Inferior parietal cortex (tissue), 1 donor: ENCODE measurements at regions not wholly inside any gene's neighbourhood (a gene's known extent, or its start where the extent isn't known, plus 50 kb on each side); places are given as distances from the start of the nearest gene placed in this dataset.
"Not testable (repeated sequence)": the region's sequence is repeated elsewhere in the genome, so short reads cannot be mapped to it uniquely, and the experiment has no call there.

Source experiments
- DNase-seq: peaks from one replicate; pipeline ENCODE4 v3.0.0-alpha.2; 2016; ENCODE audit errors: extremely low spot score

DNA sequence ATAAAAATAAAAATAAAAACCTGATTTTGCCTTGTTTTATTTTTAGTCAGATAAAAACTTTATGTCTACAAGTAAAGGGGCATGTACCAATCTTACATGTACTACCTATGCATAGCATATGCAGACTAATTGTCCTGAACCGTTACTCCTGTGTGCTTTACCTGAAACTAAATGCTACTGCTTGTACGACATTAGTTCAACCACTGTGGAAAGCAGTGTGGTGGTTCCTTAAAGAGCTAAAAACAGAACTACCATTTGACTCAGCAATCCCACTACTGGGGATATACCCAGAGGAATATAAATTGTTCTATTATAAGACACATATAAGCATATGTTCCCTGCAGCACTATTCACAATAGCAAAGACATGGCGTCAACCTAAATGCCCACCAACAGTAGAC, 426.0 kb upstream of the PMFBP1 start:
- no peak for DNase-seq

DNA sequence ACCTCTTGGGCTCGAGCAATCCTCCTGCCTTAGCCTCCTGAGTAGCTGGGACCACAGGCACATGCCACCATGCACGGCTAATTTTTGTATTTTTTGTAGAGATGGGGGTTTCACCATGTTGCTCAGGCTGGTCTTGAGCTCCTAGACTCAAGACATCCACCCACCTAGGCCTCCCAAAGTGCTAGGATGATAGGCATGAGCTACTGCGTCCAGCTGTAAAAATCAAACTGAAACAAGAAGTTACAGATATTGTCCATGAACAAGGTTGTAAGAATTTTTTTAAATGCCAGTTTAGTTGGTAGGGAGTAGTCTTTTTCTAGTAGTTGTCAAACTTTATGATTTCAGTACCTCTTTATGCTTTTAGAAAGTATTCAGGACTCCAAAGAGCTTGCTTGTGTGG, 424.4 kb upstream of the PMFBP1 start:
- DNase-seq = no peak

DNA sequence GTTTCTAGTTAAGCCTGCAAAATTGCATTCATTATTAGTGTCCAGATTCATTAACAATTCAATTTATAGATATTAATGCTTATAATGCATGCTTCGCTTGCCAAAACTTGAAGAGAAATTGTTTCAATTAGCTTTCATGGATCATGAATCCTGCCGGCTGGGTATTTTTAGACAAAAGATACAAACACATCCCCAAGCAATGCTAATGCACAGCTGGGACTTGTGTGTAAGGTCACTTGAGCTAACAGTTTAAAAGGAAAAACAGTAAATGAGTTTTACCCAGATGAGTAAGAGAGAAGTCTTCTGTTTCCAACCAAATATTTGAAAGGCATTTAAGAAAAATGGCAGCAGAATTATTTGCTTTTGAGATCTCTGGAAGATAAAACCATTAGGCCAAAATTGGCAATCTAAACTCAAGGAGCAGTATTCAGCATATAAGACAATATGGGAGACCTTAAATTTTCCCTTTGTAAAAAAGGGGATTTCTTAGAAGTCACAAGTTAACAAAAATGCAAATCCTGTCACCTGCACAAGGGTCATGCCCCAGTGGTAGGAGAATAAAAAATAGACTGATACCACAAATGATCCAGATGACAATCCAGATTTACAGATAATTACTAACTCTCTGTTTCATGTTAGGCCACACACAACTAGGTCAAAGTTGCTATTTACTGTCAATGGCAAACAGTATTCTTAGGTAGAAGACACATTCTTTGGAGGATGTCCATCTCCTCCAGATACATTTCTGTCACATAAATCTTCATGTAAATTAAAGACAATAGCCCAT, 418.4 kb upstream of the PMFBP1 start:
- DNase-seq = no peak

DNA sequence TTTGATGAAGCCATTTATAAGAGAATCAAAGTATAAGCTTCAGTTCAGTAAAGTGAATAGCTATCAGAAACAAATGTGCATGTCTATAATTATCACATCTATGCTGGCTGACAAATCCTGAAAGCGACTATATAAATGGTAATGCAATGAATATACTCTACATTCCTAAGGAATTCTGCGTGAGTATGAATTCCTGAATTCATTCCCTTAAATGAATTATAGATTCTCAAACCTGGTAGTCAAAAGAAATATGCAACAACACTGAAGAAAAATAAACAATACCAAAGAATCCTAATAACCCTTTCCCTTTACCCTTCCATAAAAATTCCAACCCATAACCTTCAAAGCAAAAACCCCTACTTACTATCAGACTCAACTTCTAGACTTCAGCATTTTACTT, 416.6 kb upstream of the PMFBP1 start:
- no peak for DNase-seq

DNA sequence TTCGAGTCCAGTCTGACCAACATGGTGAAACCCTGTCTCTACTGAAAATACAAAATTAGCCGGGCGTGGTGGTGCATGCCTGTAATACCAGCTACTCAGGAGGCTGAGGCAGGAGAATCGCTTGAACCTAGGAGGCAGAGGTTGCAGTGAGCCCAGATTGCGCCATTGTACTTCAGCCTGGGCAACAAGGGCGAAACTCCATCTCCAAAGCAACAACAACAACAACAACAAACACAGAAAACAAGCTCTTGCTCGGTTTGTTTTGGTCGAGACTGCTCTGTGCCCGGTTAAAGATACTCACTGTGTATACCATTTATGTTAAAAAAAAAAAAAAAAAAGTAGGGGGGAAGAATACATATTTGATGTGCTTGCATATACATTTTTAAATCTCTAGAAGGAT, 406.1 kb upstream of the PMFBP1 start:
- not testable (repeated sequence) for DNase-seq

DNA sequence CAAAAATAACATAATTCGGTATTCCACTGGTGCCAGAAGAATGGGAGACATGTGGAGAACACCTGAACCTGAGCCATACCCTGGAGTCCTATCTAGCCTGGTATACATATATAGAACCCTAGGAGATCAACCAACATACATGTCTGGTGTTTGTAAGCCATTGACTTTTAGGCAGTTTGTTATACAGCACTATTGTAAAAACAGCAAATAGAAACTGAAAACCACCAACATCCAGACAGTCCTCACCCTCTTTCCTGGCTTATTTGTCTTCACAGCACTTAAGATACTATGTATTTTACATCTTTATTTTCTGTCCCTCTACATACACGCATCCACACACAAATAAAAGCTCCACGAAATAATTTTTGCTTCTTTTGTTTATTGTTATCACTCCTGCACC, 404.2 kb upstream of the PMFBP1 start:
- no peak for DNase-seq

DNA sequence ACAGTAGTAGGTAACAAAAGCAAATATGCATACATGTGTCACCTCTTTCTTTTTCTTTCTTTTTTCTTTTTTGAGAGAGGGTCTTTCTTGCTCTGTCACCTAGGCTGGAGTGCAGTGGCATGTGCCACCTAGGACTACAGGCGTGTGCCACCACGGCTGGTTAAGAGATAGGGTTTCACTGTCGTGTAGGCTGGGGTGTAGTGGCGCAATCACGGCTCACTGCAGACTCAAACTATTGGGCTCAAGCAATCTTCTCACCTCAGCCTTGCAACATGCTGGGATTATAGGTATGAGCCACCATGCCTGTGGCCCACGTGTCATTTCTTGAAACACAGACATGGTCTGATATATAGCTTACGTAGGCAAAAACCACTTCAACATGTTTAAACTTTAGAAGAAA, 397.7 kb upstream of the PMFBP1 start:
- no peak for DNase-seq

DNA sequence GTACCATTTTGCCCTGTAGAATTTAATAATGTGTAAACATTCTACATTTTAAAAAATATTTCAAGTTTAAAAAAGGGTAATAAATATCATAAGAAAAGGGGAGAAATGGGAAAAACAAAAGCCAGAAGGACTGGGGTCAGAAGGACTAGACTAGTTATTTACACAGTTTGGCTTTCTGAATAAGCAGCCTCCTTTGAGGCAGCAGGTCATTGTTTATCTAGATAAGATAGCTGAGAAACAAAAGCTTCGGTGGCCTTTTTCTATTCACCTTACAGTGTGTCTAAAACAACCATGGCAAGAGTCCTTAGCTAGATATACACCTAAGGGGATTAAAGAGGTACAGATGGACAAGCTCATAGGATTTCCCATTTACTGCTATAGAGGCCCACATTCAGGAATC, 396.5 kb upstream of the PMFBP1 start:
- DNase-seq = no peak

DNA sequence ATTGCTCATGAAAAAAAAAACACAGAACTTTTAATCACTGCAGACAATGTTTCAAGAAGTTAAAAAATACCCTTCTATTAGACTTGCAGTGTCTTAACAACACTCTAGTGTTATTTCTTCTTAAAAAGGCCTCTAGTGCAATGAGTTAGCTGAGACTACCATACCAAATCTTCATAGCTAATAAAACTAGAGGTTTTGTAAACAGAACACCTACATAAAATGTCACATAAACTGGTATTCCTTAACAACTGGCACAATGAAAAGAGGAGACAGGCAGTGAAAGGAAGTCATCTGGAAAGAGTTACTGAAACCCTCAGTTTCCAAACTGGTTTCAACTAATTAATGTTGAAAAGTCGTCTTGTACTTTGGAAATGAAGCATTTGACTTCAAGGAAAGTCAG, 394.2 kb upstream of the PMFBP1 start:
- no peak for DNase-seq

DNA sequence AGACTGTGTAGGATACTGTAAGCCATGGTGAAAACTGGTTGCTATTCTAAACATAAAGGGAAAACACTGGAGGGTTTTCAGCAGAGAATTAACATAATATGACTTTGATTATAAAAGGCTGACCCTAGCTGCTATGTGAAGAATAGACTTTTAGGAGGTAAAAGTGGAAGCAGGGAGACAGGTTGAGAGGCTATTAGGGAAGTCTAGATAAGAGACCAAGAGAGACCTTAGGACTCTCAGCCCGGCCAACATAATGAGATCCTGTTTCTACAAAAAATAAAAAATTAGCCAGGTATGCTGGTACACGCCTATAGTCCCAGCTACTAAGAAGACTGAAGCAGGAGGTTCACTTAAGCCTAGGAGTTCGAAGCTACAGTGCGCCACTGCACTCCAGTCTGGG, 393.2 kb upstream of the PMFBP1 start:
- DNase-seq = no peak

DNA sequence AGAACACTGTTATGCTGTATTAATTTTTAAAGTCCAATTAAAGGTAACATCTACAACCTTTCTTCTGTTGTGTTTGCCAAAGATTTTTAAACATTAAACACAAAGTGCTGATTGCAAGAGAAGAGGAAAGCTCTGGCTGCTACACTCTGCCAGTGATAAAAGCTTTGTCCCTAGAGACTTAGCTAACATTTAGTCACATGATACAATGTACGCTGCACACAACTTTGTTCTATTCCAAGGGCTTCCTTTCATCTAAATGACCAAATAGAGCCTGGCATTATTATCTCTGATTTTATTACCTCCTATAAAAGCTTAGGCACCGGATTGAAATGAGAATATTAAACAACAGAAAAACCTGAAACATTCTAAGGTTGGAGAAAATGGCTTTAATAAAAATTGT, 388.7 kb upstream of the PMFBP1 start:
- DNase-seq = no peak

DNA sequence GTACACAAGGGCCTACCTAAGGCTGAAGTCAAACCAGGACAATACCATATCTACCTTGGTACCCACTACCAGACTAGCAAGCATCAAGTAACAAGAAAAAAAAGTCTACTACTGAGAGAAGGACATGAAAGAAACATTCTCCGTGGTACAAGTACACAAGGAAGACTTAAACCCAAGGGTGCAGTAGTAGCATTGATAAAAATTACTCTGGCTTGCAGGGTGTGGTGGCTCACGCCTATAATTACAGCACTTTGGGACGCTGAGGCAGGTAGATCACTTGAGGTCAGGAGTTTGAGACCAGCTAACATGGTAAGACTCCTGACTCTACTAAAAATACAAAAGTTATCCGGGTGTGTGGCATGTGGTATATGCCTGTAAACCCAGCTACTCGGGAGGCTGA, 386.5 kb upstream of the PMFBP1 start:
- no peak for DNase-seq

DNA sequence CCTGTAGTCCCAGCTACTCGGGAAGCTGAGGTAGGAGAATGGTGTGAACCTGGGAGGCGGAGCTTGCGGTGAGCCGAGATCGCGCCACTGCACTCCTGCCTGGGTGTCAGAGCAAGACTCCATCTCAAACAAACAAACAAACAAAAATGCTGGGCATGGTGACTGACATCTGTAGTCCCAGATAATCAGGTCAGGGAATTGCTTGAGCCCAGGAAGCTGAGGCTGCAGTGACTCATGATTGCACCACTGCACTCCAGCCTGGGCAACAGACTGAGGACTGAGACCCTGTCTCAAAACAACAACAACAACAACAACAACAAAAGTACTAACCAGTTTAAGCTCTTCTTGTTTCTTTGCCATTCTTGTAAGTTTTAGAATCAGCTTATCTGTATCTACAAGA, 383.0 kb upstream of the PMFBP1 start:
- DNase-seq = no peak

DNA sequence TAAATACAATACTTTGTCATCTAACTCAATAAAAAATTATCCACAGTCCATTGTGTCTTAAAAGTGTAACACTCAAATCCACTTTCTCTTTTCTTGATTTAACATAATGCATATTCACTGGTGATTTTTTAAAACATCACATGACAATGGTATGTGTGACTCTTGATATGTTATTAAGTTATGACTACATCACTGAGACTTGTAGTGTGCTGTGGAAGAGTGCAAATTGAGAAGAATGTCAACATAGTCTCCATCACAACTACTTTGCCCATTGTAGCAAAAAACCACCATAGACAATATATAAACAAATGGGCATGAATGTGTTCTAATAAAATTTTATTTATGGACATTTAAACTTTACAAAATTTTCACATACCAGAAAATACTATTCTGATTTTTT, 380.7 kb upstream of the PMFBP1 start:
- no peak for DNase-seq

DNA sequence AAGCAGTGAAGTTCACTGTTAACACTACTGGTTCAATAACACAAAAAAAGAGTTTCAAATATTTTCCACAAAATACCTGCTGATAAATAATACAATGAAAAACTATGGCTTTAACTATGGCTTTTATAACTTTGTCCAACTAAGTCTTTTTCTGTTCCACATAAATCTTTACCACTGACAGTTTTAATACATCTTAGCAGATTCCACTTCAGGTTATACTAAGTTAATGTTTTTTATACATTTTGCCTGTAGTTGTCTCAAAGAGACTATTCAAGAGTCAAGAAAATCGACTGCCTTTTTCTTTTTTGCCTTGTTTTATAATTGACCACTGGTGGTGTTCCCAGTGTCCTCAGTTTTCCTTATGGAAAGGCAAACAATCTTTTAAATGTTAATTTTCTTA, 379.7 kb upstream of the PMFBP1 start:
- no peak for DNase-seq

DNA sequence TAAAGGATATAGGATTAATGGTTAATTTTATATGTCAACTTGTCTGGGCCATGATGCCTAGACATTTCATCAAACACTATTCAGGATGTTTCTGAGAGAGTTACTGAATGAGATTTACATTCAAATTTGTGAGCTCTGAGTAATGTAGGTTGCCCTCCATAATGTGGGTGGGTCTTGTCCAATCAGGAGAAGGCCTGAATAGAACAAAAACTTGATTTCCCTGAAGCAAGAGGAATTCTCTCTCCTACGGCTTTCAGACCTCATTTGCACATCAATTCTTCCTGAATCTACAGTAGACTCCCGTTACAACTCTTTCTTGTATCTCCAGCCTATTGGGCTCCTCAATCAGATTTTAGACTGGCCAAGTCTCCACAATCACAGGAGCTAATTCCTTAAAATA, 377.9 kb upstream of the PMFBP1 start:
- no peak for DNase-seq

DNA sequence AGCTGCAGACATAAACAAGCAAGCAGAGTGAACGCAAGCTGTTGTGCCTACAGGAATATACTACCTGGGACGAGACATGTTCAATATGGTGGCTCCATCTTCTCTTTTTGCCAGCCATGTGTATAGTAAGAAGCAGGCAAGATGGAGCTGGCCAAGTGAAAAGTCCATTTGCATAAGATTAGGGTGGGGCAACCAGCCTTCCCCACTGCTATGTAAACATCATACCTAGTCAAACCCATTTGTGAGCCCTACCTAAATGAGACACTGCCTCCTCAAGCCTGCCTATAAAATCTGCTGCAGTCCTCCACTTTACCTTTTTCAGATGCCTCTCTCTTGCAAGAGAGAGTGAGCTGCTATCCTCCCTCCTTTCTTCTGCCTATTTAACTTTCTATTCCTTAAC, 370.1 kb upstream of the PMFBP1 start:
- no peak for DNase-seq

DNA sequence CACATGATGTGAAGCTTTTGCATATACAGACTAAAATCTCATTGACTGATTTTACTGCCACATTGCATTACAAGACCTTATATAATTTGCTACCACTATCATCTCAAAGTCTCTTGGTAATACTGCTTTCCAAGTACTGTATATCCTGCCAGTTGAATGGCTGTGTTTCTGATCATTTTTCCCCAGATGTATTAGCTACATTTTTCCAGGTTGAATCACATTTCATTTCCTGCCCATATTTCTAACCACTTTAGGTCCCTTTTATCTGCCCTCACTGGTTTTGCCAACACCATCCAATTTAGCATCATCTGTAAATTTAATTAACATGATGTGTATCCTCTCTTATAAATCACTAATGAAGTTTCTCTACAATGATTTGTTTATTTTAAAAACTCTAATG, 365.7 kb upstream of the PMFBP1 start:
- DNase-seq = no peak

DNA sequence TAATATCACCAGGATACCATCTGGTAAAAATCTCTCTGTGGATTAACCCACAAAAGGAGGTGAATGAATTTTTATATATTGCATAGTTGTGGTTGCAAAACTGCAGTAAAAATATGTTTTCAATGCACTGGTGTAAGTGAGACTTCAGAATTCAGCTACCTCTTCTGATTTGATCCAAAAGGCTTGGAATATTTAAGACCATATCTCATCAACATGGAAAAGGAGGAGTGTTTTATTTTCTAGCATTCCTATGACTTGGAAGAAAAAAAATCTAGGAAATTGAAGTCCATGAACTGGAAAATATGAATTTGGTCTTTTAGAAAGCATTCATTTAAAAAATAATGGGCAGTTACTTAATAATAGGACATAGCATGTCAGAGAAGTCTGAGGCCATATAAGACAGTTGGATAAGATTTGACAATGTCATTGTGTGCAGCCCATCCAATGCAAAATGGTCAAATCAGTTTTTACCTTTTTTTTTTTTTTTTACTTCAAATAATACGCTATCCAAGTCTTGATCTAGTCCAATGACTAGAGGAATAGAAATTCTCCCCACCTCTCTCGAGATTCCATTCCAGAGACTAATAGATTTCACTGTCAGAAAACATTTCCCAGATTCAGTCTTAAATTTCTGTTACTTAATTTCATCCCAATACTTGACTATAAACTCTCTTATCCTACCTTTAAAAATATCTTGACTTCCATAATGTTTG, 364.9 kb upstream of the PMFBP1 start:
- no peak for DNase-seq

DNA sequence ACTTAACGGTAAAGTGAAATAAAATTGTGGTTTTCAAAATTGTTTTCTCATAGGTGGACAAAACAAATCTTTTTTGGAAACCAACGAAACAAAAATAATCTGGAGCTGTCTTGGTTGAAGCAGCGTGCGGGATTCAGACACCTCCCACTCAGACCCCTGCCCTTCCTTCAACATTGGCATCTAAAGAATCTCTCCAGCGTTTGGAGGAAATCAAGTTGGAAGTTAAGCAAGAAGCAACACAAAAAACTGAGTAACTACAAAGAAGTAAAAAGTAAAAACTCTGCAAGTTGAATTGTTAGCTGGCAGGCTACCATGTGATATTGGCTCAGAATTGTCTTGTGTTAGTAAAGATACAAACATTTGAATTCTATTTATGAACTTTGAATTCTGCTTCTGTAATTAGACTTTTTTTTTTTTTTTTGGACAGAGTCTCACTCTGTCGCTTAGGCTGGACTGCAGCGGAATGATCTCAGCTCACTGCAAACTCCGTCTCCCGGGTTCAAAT, 361.0 kb upstream of the PMFBP1 start:
- DNase-seq = no peak

DNA sequence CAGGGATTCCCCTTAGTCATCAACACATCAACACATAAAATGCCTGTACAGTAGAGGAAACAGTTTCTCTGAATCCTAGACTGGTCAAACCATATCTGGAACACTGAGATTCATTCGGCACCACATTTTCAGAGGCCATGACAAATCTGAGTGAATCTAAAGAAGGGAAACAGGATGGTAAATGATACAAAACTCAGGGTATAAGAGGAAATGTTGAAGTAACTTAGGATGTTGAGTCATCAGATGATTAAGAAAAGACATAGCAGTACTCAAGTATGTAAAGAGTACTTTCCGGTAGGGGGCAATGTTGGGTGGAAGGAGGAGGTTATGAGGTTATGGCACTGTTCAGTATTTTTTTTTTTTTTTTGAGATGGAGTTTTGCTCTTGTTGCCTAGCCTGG, 358.5 kb upstream of the PMFBP1 start:
- DNase-seq = no peak

DNA sequence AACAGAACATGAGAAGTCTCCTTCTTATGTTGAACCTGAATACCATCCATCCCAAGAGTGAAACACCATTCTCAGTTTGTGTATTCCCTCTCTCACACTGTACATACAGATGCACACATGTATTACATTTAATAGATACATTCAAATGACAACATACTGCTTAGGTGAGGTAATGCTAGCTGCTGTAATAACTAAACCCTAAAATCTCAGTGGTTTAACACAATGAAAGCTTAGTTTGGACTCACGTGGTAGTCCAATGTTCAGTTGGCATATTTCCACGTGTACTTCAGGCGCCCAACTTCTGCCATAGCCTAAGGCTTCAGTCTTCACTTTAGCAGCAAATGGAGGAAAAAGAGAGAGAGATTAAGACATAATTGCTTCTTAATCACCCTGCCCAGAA, 351.1 kb upstream of the PMFBP1 start:
- DNase-seq = no peak

DNA sequence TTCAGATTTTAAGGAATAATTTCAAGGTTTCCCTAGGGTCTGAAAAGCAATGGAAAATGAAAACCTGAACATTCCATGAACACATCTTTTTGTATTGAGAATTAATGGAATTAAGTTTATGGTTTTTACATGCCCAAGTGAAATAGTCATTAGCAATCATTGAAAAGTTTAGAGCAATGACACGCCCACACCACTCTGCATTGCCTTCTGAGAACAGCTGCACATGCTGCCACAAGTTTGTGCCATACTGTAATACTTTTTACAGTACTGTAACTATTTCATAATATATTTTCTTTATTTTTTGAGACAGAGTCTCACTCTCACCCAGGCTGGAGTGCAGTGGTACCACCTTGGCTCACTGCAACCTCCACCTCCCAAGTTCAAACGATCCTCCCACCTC, 345.2 kb upstream of the PMFBP1 start:
- no peak for DNase-seq

DNA sequence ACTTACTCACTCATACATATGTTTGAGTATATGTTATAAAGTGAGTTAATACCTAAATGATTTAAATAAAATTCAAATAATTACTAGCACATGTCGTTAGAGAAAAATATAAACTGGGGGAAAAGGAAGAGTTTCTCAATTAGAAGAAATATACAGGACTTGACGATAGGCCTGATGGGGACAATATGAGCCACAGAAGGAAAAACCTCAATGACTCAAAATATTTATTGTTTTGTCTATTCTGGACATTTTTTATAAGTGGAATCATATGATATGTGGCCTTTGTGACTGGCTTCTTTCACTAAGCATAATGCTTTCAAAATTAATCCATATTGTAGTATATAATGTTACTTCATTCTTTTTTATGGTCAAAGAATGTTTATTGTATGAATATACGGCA, 339.2 kb upstream of the PMFBP1 start:
- no peak for DNase-seq
